GM23338 (cell line): ENCODE measurements at regions not wholly inside any gene's neighbourhood (a gene's known extent, or its start where the extent isn't known, plus 50 kb on each side); places are given as distances from the start of the nearest gene placed in this dataset.

Experiments
- ATAC-seq: fragments of 200-7000 bp; cut with Tn5 transposase; 3 replicates; pipeline ENCODE4 v1.9.1; 2020
- DNase-seq: peaks from one replicate; pipeline ENCODE4 v3.0.0-alpha.2; 2015; ENCODE audit warnings: low spot score
- H2AFZ ChIP-seq: fragments of 200-600 bp; sonication (generic); 2 replicates; pipeline ENCODE4 v1.8.0; 2016; ENCODE audit warnings: antibody characterized with exemption, mild to moderate bottlenecking, moderate library complexity
- H3F3A ChIP-seq: fragments of 200-600 bp; sonication (generic); replicated peaks from 2 replicates; pipeline ENCODE4 v1.8.0; 2017; ENCODE audit warnings: antibody characterized with exemption, mixed run types, low read depth
- H3K27ac ChIP-seq: fragments of 200-600 bp; sonication (generic); 2 replicates; pipeline ENCODE4 v1.6.1; 2016; ENCODE audit warnings: low read depth
- H3K27me3 ChIP-seq: fragments of 200-600 bp; sonication (generic); 2 replicates; pipeline ENCODE4 v1.8.0; 2016; ENCODE audit warnings: mild to moderate bottlenecking, mixed run types, moderate library complexity; ENCODE audit not compliant: insufficient read depth
- H3K36me3 ChIP-seq: fragments of 200-600 bp; sonication (generic); 2 replicates; pipeline ENCODE4 v1.8.0; 2016; ENCODE audit warnings: mild to moderate bottlenecking; ENCODE audit not compliant: insufficient read depth
- H3K4me1 ChIP-seq: fragments of 200-600 bp; sonication (generic); 2 replicates; pipeline ENCODE4 v1.8.0; 2016; ENCODE audit warnings: mild to moderate bottlenecking, moderate library complexity; ENCODE audit not compliant: insufficient read depth
- H3K4me2 ChIP-seq: fragments of 200-600 bp; sonication (generic); 2 replicates; pipeline ENCODE4 v1.7.1; 2017; ENCODE audit warnings: mixed run types
- H3K4me3 ChIP-seq: fragments of 200-600 bp; sonication (generic); 2 replicates; pipeline ENCODE4 v1.6.1; 2016; ENCODE audit warnings: mixed run types
- H3K79me2 ChIP-seq: fragments of 200-600 bp; sonication (generic); replicated peaks from 2 replicates; pipeline ENCODE4 v1.8.0; 2017; ENCODE audit warnings: mild to moderate bottlenecking; ENCODE audit not compliant: insufficient read depth
- H3K9me2 ChIP-seq: fragments of 200-600 bp; sonication (generic); 2 replicates; pipeline ENCODE4 v1.8.0; 2017; ENCODE audit not compliant: insufficient read depth
- H4K20me1 ChIP-seq: fragments of 200-600 bp; sonication (generic); replicated peaks from 2 replicates; pipeline ENCODE4 v1.8.0; 2017; ENCODE audit warnings: mild to moderate bottlenecking; ENCODE audit not compliant: insufficient read depth
- H3K27ac Mint-ChIP-seq: 2 replicates; pipeline ENCODE4 v1.8.0; 2020; ENCODE audit warnings: inconsistent platforms, mild to moderate bottlenecking, moderate library complexity, mixed read lengths
- H3K27me3 Mint-ChIP-seq: 3 replicates; pipeline ENCODE4 v1.8.0; 2022; ENCODE audit warnings: low read depth, mild to moderate bottlenecking, moderate library complexity, mixed read lengths, inconsistent platforms; ENCODE audit not compliant: insufficient read depth, poor library complexity
- H3K36me3 Mint-ChIP-seq: 3 replicates; pipeline ENCODE4 v1.8.0; 2021; ENCODE audit warnings: low read depth, mild to moderate bottlenecking, inconsistent platforms, moderate library complexity, mixed read lengths
- H3K4me1 Mint-ChIP-seq: 3 replicates; pipeline ENCODE4 v1.8.0; 2020; ENCODE audit warnings: mild to moderate bottlenecking, inconsistent platforms, mixed read lengths
- H3K4me3 Mint-ChIP-seq: 3 replicates; pipeline ENCODE4 v1.8.0; 2021; ENCODE audit warnings: moderate library complexity, mild to moderate bottlenecking, inconsistent platforms, mixed read lengths
- H3K9me3 Mint-ChIP-seq: 3 replicates; pipeline ENCODE4 v1.8.0; 2020; ENCODE audit warnings: moderate library complexity, mild to moderate bottlenecking, inconsistent platforms, mixed read lengths
- CREB1 ChIP-seq: fragments of 250-450 bp; sonication (Bioruptor Pico); IDR thresholded peaks from 2 replicates; pipeline ENCODE4 v1.5.0; 2020; ENCODE audit warnings: low read depth, mild to moderate bottlenecking, moderate library complexity
- ETS1 ChIP-seq: IDR thresholded peaks from 2 replicates; pipeline ENCODE4 v1.6.1; 2016; ENCODE audit warnings: antibody characterized with exemption
- EZH2 ChIP-seq: fragments of 200-600 bp; sonication (generic); IDR thresholded peaks from one replicate; pipeline ENCODE4 v1.8.0; 2017; ENCODE audit warnings: antibody characterized with exemption, mild to moderate bottlenecking, low read depth; ENCODE audit not compliant: unreplicated experiment
- NANOG ChIP-seq: IDR thresholded peaks from 2 replicates; pipeline ENCODE4 v1.6.1; 2016; ENCODE audit warnings: antibody characterized with exemption, borderline replicate concordance
- POLR2AphosphoS5 ChIP-seq: IDR thresholded peaks from 2 replicates; pipeline ENCODE4 v1.6.1; 2016; ENCODE audit warnings: antibody characterized with exemption, low read depth
- STAT1 ChIP-seq: IDR thresholded peaks from one replicate; pipeline ENCODE4 v1.6.1; 2016; ENCODE audit warnings: antibody characterized with exemption; ENCODE audit not compliant: unreplicated experiment
- TF ChIP-seq, protein P1 (sequence below), 2 experiments: fragments of 200-600 bp in 1 of 2; sonication (generic) in 1 of 2; conservative IDR thresholded peaks; 2 replicates each; pipeline versions ENCODE4 v1.5.1 to v1.6.1; 2016 to 2017; ENCODE audit warnings: antibody characterized with exemption in 2 of 2, low read depth in 2 of 2, mild to moderate bottlenecking in 2 of 2, moderate library complexity in 1 of 2
- TF ChIP-seq, protein P2 (sequence below): IDR thresholded peaks from one replicate; pipeline ENCODE4 v1.6.1; 2018; ENCODE audit warnings: antibody characterized with exemption; ENCODE audit not compliant: unreplicated experiment

GRCh38 chr21:35616090-35616489 lies 444.2 kb downstream of the SETD4 start (continued):
- TF ChIP-seq, protein P1, sequence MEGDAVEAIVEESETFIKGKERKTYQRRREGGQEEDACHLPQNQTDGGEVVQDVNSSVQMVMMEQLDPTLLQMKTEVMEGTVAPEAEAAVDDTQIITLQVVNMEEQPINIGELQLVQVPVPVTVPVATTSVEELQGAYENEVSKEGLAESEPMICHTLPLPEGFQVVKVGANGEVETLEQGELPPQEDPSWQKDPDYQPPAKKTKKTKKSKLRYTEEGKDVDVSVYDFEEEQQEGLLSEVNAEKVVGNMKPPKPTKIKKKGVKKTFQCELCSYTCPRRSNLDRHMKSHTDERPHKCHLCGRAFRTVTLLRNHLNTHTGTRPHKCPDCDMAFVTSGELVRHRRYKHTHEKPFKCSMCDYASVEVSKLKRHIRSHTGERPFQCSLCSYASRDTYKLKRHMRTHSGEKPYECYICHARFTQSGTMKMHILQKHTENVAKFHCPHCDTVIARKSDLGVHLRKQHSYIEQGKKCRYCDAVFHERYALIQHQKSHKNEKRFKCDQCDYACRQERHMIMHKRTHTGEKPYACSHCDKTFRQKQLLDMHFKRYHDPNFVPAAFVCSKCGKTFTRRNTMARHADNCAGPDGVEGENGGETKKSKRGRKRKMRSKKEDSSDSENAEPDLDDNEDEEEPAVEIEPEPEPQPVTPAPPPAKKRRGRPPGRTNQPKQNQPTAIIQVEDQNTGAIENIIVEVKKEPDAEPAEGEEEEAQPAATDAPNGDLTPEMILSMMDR (conservative IDR thresholded peaks at IDR 0.05; ENCODE audit: low read depth in 2 of 2), result no peak; a peak in 1 of 4 replicates
- TF ChIP-seq ETS1, result no peak
- TF ChIP-seq, protein P2, sequence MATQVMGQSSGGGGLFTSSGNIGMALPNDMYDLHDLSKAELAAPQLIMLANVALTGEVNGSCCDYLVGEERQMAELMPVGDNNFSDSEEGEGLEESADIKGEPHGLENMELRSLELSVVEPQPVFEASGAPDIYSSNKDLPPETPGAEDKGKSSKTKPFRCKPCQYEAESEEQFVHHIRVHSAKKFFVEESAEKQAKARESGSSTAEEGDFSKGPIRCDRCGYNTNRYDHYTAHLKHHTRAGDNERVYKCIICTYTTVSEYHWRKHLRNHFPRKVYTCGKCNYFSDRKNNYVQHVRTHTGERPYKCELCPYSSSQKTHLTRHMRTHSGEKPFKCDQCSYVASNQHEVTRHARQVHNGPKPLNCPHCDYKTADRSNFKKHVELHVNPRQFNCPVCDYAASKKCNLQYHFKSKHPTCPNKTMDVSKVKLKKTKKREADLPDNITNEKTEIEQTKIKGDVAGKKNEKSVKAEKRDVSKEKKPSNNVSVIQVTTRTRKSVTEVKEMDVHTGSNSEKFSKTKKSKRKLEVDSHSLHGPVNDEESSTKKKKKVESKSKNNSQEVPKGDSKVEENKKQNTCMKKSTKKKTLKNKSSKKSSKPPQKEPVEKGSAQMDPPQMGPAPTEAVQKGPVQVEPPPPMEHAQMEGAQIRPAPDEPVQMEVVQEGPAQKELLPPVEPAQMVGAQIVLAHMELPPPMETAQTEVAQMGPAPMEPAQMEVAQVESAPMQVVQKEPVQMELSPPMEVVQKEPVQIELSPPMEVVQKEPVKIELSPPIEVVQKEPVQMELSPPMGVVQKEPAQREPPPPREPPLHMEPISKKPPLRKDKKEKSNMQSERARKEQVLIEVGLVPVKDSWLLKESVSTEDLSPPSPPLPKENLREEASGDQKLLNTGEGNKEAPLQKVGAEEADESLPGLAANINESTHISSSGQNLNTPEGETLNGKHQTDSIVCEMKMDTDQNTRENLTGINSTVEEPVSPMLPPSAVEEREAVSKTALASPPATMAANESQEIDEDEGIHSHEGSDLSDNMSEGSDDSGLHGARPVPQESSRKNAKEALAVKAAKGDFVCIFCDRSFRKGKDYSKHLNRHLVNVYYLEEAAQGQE, result no peak

DNA sequence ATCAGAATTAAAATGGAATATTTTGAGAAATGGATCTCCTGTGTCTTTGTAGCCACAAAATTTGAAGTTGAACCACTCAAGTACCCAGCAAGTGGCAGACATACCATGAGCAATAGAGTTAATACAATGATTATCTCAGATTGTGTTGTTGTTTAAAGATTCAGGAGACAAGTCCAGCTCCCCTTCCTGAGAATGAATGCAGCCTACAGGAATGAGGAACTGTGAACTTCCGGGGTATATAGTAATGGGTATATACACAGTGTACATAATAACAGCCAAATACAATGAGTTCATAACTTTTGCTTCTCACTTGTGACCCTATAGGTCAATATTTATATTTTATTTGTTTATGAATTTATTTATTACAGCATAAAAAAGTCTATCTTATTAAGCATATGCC lies 445.0 kb downstream of the SETD4 start:
- H3K27ac ChIP-seq, result no peak overlapping the region
- H2AFZ ChIP-seq, result no peak overlapping the region
- no peak for ATAC-seq
- TF ChIP-seq NANOG (no peak), EZH2 (no peak), CREB1 (no peak), STAT1 (no peak), POLR2AphosphoS5 (no peak)
- TF ChIP-seq, protein P1 (conservative IDR thresholded peaks at IDR 0.05; ENCODE audit: low read depth in 2 of 2), result no peak
- TF ChIP-seq, protein P2, result no peak

More for the DNA sequence above, 445.0 kb downstream of the SETD4 start:
- H3K27me3 ChIP-seq, result no peaks in the 10 kb centered on the region
- H3K4me2 ChIP-seq, result no peak overlapping the region
- no peaks in the 10 kb centered on the region for H3K79me2 ChIP-seq
- no peaks in the 10 kb centered on the region for H4K20me1 ChIP-seq
- H3K9me2 ChIP-seq, result no peaks in the 10 kb centered on the region
- Mint-ChIP-seq H3K36me3 (no peaks in the 10 kb centered on the region), H3K27ac (no peak overlapping the region), H3K9me3 (no peaks in the 10 kb centered on the region), H3K4me3 (no peak overlapping the region), H3K4me1 (peaks cover 11% of the 10 kb centered on the region; the same call in 2 of the 3 replicates), H3K27me3 (no peaks in the 10 kb centered on the region)
- no peak for DNase-seq
- H3K36me3 ChIP-seq, result no peaks in the 10 kb centered on the region
- no peaks in the 10 kb centered on the region; the same call in 1 of the 2 replicates for H3K4me1 ChIP-seq
- H3F3A ChIP-seq, result no peaks in the 10 kb centered on the region
- H3K4me3 ChIP-seq, result no peak overlapping the region
